ENCODE measurements at regions not wholly inside any gene's neighbourhood (a gene's known extent, or its start where the extent isn't known, plus 50 kb on each side); places are given as distances from the start of the nearest gene placed in this dataset.

DNA sequence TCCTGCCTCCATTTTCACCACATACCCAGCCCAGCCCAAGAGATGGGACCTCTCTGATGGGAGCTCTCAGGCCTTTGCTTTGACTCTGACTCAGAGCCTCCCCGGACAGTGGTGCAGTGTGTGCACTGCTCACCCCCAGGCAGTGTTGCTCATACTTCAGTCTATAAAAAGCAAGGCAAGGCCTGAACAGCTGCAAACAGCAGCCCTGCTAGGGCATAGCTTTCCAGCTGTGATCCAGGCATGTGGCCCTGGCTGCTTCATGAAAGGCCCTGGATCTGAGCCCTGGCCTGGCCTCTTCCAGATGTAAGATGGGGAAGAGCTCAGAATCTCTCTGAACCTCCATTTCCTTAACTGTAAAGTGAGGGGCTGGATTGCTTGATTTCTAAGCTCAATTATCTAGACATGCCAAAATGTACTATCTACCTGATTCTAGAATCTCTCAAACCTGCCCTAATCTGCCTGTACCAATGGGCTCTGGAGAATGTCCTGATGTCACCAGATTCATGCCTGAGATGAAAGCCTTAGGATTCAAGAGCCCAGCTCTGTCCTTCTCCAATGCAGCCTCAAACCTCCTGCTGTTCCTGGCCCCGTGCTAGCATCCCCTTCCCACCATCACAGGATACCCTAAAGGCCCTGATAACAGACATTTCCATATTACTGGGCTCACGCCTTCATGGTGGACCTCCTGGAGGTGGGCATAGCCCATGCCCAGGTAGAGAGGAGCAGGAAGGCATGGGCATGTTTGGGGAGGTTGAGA is 206.9 kb downstream of the ARL4C start:
- H4K20me1 ChIP-seq = peaks cover 0 to 7% (median 0%) of the 10 kb centered on the region in 11 experiments; a peak in 2 of 22 replicates
- peak overlapping the region in 10 of 11 experiments; percentile 57 to 84 (median 75); a peak in 17 of 22 replicates for H3K9ac ChIP-seq
- peak overlapping the region; percentile 80 to 98 (median 86) for H3K27ac ChIP-seq
- H3K36me3 ChIP-seq = no peaks in the 10 kb centered on the region
- H3K27me3 ChIP-seq = no peaks in the 10 kb centered on the region
- peak overlapping the region; percentile 87 to 97 (median 91) for H3K4me2 ChIP-seq
- peak overlapping the region in 3 of 10 experiments; percentile 7 to 28 (median 15); a peak in 3 of 20 replicates for H3K4me3 ChIP-seq
- peaks cover 0 to 14% (median 0%) of the 10 kb centered on the region in 11 experiments; a peak in 5 of 22 replicates for H3K9me3 ChIP-seq (replicated peaks in 1 of 11)
- TF ChIP-seq Cebpa-rat (IDR thresholded peaks at IDR 0.05) = no peak
- peaks cover 62 to 69% (median 66%) of the 10 kb centered on the region in 10 experiments for H3K4me1 ChIP-seq

DNA sequence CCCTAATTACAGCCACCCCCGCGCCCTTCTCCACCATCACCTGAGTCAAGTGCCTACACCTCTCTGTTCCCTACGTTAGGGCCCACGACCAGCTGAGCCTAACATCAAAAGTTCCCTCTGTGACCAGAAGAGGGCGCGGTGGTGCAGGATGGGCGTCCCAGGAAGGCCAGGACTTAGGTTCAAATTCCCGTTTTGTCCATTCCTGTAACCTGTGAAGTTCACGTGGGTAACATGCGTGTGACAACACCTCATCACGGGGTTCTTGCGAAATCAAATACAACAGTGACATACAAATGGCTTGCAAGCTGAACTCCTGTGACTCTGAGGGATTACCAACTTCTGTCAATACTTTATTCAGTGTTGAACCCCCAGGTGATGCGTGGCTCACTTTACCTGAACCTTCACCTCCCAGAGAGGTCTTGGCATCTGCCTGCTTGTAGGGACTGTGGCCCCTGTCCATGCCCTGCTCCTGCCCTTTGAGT is 207.9 kb downstream of the ARL4C start:
- peaks cover 0 to 7% (median 0%) of the 10 kb centered on the region in 11 experiments; a peak in 2 of 22 replicates for H4K20me1 ChIP-seq
- peaks cover 53 to 61% (median 56%) of the 10 kb centered on the region in 10 experiments for H3K4me1 ChIP-seq
- TF ChIP-seq Cebpa-rat (IDR thresholded peaks at IDR 0.05) = peak in 9 of 11 experiments; percentile 13 to 90 (median 66); a peak in 10 of 22 replicates
- no peaks in the 10 kb centered on the region for H3K36me3 ChIP-seq
- H3K27ac ChIP-seq = peak overlapping the region; percentile 80 to 98 (median 86); a peak in 19 of 22 replicates
- no peaks in the 10 kb centered on the region for H3K27me3 ChIP-seq
- peaks cover 0 to 18% (median 9%) of the 10 kb centered on the region in 11 experiments; a peak in 17 of 22 replicates for H3K9me3 ChIP-seq (replicated peaks in 1 of 11)
- H3K9ac ChIP-seq = peak overlapping the region in 6 of 11 experiments; percentile 71 to 84 (median 77); a peak in 7 of 22 replicates
- peak overlapping the region; percentile 87 to 97 (median 91) for H3K4me2 ChIP-seq
- H3K4me3 ChIP-seq = no peak overlapping the region

DNA sequence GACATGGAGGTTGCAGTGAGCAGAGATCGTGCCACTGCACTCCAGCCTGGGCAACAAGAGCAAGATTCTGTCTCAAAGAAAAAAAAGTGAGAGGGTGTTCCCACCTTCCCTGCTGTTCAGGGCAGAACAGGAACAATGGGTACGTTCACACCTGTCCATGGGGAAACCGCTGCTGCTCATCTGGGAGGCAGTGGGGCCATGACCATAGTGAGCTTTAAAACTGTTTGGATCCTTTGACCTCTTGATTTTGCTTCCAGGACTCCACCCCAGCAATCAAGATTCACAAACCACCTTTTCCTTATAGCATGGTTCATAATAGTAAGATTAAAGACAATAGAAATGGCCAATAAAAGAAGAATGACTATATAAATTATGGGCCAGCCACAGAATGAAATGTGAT is 209.2 kb downstream of the ARL4C start:
- Histone ChIP-seq H3K27ac (no peak overlapping the region), H3K4me3 (no peak overlapping the region), H3K4me1 (peaks cover 40 to 49% (median 43%) of the 10 kb centered on the region in 10 experiments), H3K27me3 (no peaks in the 10 kb centered on the region), H3K4me2 (no peak overlapping the region), H3K36me3 (peaks cover 0 to 6% (median 0%) of the 10 kb centered on the region in 11 experiments; a peak in 1 of 22 replicates), H4K20me1 (peaks cover 0 to 7% (median 0%) of the 10 kb centered on the region in 11 experiments; a peak in 2 of 22 replicates), H3K9me3 (replicated peaks in 1 of 11) (peaks cover 9 to 32% (median 22%) of the 10 kb centered on the region in 11 experiments), H3K9ac (no peak overlapping the region)
- TF ChIP-seq Cebpa-rat (IDR thresholded peaks at IDR 0.05) = no peak

DNA sequence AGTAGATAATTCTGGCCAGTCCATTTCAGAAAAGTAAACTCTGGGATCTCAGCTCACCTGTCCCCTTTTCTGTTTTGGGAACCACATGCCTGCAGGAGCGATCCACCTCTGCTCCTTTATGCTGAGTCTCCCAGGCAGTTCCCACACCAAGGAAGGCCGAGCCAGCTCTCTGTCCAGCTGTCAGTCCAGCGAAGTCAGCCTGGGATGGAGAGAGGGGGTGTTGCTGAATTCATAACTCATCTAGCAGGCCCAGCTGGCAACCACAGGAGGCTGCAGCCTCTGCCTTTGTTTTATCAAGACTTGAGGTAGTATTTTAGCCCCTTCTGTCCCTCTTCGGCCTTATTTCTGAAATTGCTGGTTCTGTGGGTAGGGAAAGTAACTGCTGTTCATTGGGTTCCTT is 209.9 kb downstream of the ARL4C start:
- Histone ChIP-seq H3K9ac (no peak overlapping the region), H3K9me3 (replicated peaks in 1 of 11) (peaks cover 14 to 39% (median 29%) of the 10 kb centered on the region in 11 experiments), H4K20me1 (peaks cover 0 to 4% (median 0%) of the 10 kb centered on the region in 11 experiments; a peak in 2 of 22 replicates), H3K4me2 (0 out of 22 replicates have a peak overlapping the region, but pooled peaks of 1 of the 11 experiments have one; percentile 21), H3K27me3 (no peaks in the 10 kb centered on the region), H3K4me1 (peaks cover 33 to 42% (median 36%) of the 10 kb centered on the region in 10 experiments), H3K27ac (no peak overlapping the region), H3K4me3 (no peak overlapping the region), H3K36me3 (peaks cover 0 to 6% (median 0%) of the 10 kb centered on the region in 11 experiments; a peak in 1 of 22 replicates)
- TF ChIP-seq Cebpa-rat (IDR thresholded peaks at IDR 0.05) = no peak

DNA sequence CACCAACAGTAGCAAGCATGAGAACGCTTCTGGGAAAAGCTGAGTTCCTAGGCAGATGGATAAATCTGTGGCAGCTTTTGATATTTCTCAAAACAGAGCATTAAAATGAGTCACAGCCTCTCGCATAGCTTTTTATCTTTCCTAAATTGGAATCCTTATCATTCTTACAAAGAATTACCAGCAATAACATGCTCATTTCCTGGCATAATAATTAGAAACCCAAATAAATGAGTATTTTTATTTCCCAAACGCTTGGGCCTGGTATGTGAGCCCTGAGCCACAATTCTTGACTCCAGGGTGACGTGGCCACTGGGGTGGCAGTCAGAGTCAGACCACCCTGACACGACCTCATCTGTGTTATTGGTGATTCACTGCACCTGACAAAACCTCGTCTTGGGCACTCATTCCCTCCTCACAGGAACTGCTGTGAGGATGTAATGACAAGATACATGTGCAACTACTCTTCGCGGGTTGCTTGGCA is 210.7 kb downstream of the ARL4C start:
- no peaks in the 10 kb centered on the region for H4K20me1 ChIP-seq
- peaks cover 25 to 34% (median 28%) of the 10 kb centered on the region in 10 experiments for H3K4me1 ChIP-seq
- H3K4me3 ChIP-seq = no peak overlapping the region
- H3K9me3 ChIP-seq (replicated peaks in 1 of 11) = peaks cover 19 to 47% (median 37%) of the 10 kb centered on the region in 11 experiments
- no peak overlapping the region for H3K4me2 ChIP-seq
- peaks cover 0 to 6% (median 0%) of the 10 kb centered on the region in 11 experiments; a peak in 1 of 22 replicates for H3K36me3 ChIP-seq
- H3K27ac ChIP-seq = no peak overlapping the region
- H3K9ac ChIP-seq = no peak overlapping the region
- TF ChIP-seq Cebpa-rat (IDR thresholded peaks at IDR 0.05) = no peak
- H3K27me3 ChIP-seq = no peaks in the 10 kb centered on the region

DNA sequence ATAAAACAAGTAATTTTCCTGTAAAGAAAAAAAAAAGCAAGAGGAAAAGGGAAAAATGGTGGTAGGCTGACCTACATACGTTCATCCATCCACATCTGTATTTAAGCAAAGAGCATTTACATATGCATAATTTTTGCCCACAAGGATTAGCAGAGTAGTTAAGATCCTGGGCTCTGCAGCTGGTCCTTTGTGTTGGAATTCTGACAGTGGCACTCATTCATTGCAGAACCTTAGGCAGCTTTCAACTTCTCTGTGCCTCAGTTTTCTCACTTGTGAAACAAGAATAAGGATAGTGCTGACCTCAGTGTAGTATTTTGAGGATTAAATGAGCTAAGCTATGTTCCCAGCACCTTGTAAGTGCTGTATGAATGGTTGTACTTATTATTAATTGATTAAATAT is 211.3 kb downstream of the ARL4C start:
- peaks cover 25 to 53% (median 43%) of the 10 kb centered on the region in 11 experiments for H3K9me3 ChIP-seq (replicated peaks in 1 of 11)
- no peaks in the 10 kb centered on the region for H4K20me1 ChIP-seq
- peaks cover 0 to 6% (median 0%) of the 10 kb centered on the region in 11 experiments; a peak in 1 of 22 replicates for H3K36me3 ChIP-seq
- H3K4me3 ChIP-seq = no peak overlapping the region
- no peaks in the 10 kb centered on the region for H3K27me3 ChIP-seq
- peaks cover 19 to 28% (median 21%) of the 10 kb centered on the region in 10 experiments for H3K4me1 ChIP-seq
- no peak overlapping the region for H3K4me2 ChIP-seq
- no peak overlapping the region for H3K27ac ChIP-seq
- no peak overlapping the region for H3K9ac ChIP-seq
- TF ChIP-seq Cebpa-rat (IDR thresholded peaks at IDR 0.05) = no peak

DNA sequence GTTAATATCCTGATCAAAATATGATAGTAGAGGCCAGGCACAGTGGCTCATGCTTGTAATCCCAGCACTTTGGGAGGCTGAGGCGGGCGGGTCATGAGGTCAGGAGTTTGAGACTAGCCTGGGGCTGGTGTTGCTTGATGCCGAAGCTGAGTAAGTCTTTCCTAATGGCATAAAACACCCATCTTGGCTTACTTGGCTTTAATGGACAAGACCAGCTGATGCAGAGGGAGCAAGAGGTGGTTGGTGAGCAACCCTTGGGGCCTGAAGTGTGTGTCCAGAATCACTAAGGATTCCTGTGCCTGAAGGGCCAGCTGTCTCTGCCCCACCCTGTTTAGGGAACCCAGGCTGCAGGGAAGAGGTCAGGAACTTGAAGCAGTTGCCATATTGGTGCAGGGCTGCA is 217.2 kb downstream of the ARL4C start:
- no peaks in the 10 kb centered on the region for H3K27me3 ChIP-seq
- H3K36me3 ChIP-seq = peaks cover 0 to 6% (median 0%) of the 10 kb centered on the region in 11 experiments; a peak in 1 of 22 replicates
- H4K20me1 ChIP-seq = no peaks in the 10 kb centered on the region
- H3K27ac ChIP-seq = no peak overlapping the region
- H3K9me3 ChIP-seq (replicated peaks in 1 of 11) = peaks cover 47 to 65% (median 63%) of the 10 kb centered on the region in 11 experiments
- no peak overlapping the region for H3K9ac ChIP-seq
- no peak overlapping the region for H3K4me3 ChIP-seq
- H3K4me1 ChIP-seq = peaks cover 0 to 9% (median 0%) of the 10 kb centered on the region in 10 experiments; a peak in 4 of 20 replicates
- H3K4me2 ChIP-seq = no peak overlapping the region
- no peak for TF ChIP-seq Cebpa-rat (IDR thresholded peaks at IDR 0.05)

DNA sequence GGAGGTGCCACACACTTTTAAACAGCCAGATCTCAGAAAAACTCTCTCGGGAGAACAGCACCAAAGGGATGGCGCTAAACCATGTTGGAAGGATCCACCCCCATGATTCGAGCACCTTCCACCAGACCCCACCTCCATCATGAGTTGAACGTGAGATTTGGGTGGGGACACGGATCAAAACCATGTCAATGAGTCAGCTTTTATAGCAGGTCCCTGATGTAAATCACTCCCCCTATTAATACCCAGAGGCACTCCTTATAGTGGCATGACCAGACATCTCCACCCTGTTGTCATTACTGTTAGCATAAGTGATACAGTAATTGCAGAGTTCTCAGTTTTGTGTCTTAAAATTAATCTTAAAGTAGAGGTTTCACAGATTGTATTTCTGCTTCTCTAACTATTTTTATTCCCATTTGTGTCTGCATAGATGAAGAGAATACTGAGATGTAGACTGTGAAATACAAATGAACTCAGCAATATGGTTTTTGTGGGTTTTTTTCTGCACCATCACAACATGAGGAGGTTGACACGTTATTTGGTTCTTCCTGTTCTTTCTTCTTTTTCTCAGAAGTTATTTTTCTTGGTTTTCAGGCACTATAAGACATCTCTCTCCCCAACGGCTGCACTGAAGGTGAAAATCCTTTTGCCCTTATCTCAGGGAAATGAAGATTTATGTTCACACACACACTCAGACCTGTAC is 218.2 kb downstream of the ARL4C start:
- H3K4me1 ChIP-seq = peaks cover 0 to 9% (median 0%) of the 10 kb centered on the region in 10 experiments; a peak in 4 of 20 replicates
- H4K20me1 ChIP-seq = no peaks in the 10 kb centered on the region
- peaks cover 0 to 6% (median 0%) of the 10 kb centered on the region in 11 experiments; a peak in 1 of 22 replicates for H3K36me3 ChIP-seq
- no peak overlapping the region for H3K4me3 ChIP-seq
- peak overlapping the region in 2 of 11 experiments; percentile 29 to 35; a peak in 1 of 22 replicates for H3K4me2 ChIP-seq
- H3K9me3 ChIP-seq (replicated peaks in 1 of 11) = peaks cover 44 to 60% (median 54%) of the 10 kb centered on the region in 11 experiments
- no peak overlapping the region for H3K9ac ChIP-seq
- no peak overlapping the region for H3K27ac ChIP-seq
- TF ChIP-seq Cebpa-rat (IDR thresholded peaks at IDR 0.05) = no peak
- no peaks in the 10 kb centered on the region for H3K27me3 ChIP-seq
